T47D (cell line): ENCODE measurements at regions not wholly inside any gene's neighbourhood (a gene's known extent, or its start where the extent isn't known, plus 50 kb on each side); places are given as distances from the start of the nearest gene placed in this dataset.
A peak's percentile ranks its signal among the peaks of the same experiment; 100 is the strongest.
"Not testable (repeated sequence)": the region's sequence is repeated elsewhere in the genome, so short reads cannot be mapped to it uniquely, and the experiment has no call there.

Experiments
- DNase-seq, 2 experiments: peaks; one replicate each; pipeline versions ENCODE4 v3.0.0 to v3.0.0-alpha.2; 2011 to 2012; ENCODE audit warnings: low read depth in 1 of 2, low spot score in 1 of 2
- JUND ChIP-seq: IDR thresholded peaks from 2 replicates; pipeline ENCODE4 v1.6.1; 2012; ENCODE audit warnings: low read depth
- in situ Hi-C: cut with HindIII; loops from 2 replicates; pipeline ENCODE4 v1.10.0; 2016; ENCODE audit warnings: low sequenced_read_pairs, low pct_unique_long_range_greater_than_20kb

- in situ Hi-C loops, result no loop called here
- TF ChIP-seq JUND, result no peak
- DNase-seq, result no peak
Measured at GRCh38 chr7:83819911-83820310, 171.0 kb upstream of the SEMA3E start.

GRCh38 chr7:83814480-83814879 lies 165.5 kb upstream of the SEMA3E start:
- in situ Hi-C loops, result no loop called here
- DNase-seq, result no peak
- no peak for TF ChIP-seq JUND

- DNase-seq, in situ Hi-C loops: not testable (repeated sequence)
Measured at GRCh38 chr7:83812563-83812962, 163.6 kb upstream of the SEMA3E start.

GRCh38 chr7:83808982-83809381 lies 160.0 kb upstream of the SEMA3E start:
- no peak for DNase-seq
- no peak for TF ChIP-seq JUND
- in situ Hi-C loops, result no loop called here

GRCh38 chr7:83807774-83808173 lies 158.8 kb upstream of the SEMA3E start:
- no peak for TF ChIP-seq JUND
- no peak for DNase-seq
- in situ Hi-C loops, result no loop called here

GRCh38 chr7:83806538-83806937 lies 157.6 kb upstream of the SEMA3E start:
- in situ Hi-C loops, result no loop called here
- no peak for DNase-seq
- no peak for TF ChIP-seq JUND

GRCh38 chr7:83799333-83799732 lies 150.4 kb upstream of the SEMA3E start:
- in situ Hi-C loops, result no loop called here
- no peak for TF ChIP-seq JUND
- DNase-seq, result no peak

- DNase-seq, result no peak
- in situ Hi-C loops, result no loop called here
Measured at GRCh38 chr7:83798489-83798888, 149.6 kb upstream of the SEMA3E start.

GRCh38 chr7:83796760-83797159 lies 147.8 kb upstream of the SEMA3E start:
- TF ChIP-seq JUND, result no peak
- no peak for DNase-seq
- in situ Hi-C loops, result no loop called here

More at GRCh38 chr7:83798489-83798888, 149.6 kb upstream of the SEMA3E start:
- TF ChIP-seq JUND, result no peak

GRCh38 chr7:83794829-83795228 lies 145.9 kb upstream of the SEMA3E start:
- TF ChIP-seq JUND, result no peak
- no peak for DNase-seq
- in situ Hi-C loops, result no loop called here

GRCh38 chr7:83793558-83793957 lies 144.6 kb upstream of the SEMA3E start:
- no peak for DNase-seq
- in situ Hi-C loops, result no loop called here
- no peak for TF ChIP-seq JUND

- in situ Hi-C loops, result no loop called here
- TF ChIP-seq JUND, result no peak
- DNase-seq, result peak; percentile 32 to 70
Measured at GRCh38 chr7:83791737-83792136, 142.8 kb upstream of the SEMA3E start.

- in situ Hi-C loops, result no loop called here
- TF ChIP-seq JUND, result no peak
- DNase-seq, result no peak
Measured at GRCh38 chr7:83786858-83787257, 137.9 kb upstream of the SEMA3E start.

- DNase-seq, result no peak
- TF ChIP-seq JUND, result no peak
- in situ Hi-C loops, result no loop called here
Measured at GRCh38 chr7:83782628-83783027, 133.7 kb upstream of the SEMA3E start.

GRCh38 chr7:83778073-83778443 lies 129.1 kb upstream of the SEMA3E start:
- no peak for DNase-seq
- TF ChIP-seq JUND, result no peak
- in situ Hi-C loops, result no loop called here
